ENCODE measurements at regions not wholly inside any gene's neighbourhood (a gene's known extent, or its start where the extent isn't known, plus 50 kb on each side); places are given as distances from the start of the nearest gene placed in this dataset.

- TF ChIP-seq CTCF (IDR thresholded peaks at IDR 0.05) (no peak), POLR2A (IDR thresholded peaks at IDR 0.05) (no peak)
Measured at GRCh38 chr2:216315802-216316603, 56.3 kb downstream of the MARCHF4 start.

Data from lower leg skin (tissue), 3 donors.